ENCODE measurements at regions not wholly inside any gene's neighbourhood (a gene's known extent, or its start where the extent isn't known, plus 50 kb on each side); places are given as distances from the start of the nearest gene placed in this dataset.

DNA sequence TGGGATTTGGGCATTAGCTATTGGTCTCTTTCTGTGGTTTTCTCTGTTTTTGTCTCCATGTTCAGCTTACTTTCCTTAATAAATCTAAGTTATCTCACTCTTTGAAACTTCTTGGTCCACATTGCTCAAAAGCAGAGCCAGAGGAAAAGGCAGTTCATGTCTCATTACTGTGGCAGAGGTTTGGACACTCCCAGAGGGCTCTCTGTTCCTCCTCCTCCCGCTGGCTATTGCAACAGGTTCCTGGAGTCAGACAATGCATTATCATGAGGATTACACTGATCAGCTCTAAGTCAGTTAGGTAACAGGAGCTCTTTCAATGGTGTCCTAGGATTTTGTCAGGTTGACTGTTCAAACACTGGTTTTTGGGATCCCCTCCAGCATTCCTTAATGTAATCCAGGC, 298.8 kb downstream of the NDFIP2 start:
- TF ChIP-seq, protein P1, sequence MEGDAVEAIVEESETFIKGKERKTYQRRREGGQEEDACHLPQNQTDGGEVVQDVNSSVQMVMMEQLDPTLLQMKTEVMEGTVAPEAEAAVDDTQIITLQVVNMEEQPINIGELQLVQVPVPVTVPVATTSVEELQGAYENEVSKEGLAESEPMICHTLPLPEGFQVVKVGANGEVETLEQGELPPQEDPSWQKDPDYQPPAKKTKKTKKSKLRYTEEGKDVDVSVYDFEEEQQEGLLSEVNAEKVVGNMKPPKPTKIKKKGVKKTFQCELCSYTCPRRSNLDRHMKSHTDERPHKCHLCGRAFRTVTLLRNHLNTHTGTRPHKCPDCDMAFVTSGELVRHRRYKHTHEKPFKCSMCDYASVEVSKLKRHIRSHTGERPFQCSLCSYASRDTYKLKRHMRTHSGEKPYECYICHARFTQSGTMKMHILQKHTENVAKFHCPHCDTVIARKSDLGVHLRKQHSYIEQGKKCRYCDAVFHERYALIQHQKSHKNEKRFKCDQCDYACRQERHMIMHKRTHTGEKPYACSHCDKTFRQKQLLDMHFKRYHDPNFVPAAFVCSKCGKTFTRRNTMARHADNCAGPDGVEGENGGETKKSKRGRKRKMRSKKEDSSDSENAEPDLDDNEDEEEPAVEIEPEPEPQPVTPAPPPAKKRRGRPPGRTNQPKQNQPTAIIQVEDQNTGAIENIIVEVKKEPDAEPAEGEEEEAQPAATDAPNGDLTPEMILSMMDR (IDR thresholded peaks at IDR 0.05), result no peak
- no peak for TF ChIP-seq POLR2A (IDR thresholded peaks at IDR 0.05)

All from heart left ventricle (tissue), 13 donors.